ENCODE measurements at regions not wholly inside any gene's neighbourhood (a gene's known extent, or its start where the extent isn't known, plus 50 kb on each side); places are given as distances from the start of the nearest gene placed in this dataset.

DNA sequence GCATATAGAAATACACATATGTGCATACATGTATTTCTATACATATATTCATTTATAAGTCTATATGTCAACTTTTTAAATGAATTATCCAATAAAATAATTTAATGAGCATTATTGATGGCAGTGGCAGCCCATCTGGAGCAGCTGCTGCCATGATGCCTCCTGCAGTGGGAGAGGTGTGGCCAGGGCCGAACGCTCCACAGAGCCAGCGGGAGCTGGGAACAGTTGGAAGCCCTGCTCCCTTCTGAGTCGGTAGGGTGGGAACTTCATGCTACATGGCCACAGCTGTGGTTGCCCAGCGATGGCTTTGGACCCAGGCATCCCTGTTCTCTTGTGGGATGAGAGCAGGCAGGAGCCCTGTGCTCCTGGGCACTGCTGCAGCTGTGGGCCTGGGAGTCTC, 812.4 kb upstream of the CTNND2 start:
- CTCF ChIA-PET, result no interaction called here
- no peaks in the 10 kb centered on the region for H3K4me1 Mint-ChIP-seq
- TF ChIP-seq, protein P1, sequence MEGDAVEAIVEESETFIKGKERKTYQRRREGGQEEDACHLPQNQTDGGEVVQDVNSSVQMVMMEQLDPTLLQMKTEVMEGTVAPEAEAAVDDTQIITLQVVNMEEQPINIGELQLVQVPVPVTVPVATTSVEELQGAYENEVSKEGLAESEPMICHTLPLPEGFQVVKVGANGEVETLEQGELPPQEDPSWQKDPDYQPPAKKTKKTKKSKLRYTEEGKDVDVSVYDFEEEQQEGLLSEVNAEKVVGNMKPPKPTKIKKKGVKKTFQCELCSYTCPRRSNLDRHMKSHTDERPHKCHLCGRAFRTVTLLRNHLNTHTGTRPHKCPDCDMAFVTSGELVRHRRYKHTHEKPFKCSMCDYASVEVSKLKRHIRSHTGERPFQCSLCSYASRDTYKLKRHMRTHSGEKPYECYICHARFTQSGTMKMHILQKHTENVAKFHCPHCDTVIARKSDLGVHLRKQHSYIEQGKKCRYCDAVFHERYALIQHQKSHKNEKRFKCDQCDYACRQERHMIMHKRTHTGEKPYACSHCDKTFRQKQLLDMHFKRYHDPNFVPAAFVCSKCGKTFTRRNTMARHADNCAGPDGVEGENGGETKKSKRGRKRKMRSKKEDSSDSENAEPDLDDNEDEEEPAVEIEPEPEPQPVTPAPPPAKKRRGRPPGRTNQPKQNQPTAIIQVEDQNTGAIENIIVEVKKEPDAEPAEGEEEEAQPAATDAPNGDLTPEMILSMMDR (IDR thresholded peaks at IDR 0.05), result no peak
- no peaks in the 10 kb centered on the region for H3K36me3 Mint-ChIP-seq (ENCODE audit: low read depth)
- intact Hi-C loops (cut with micrococcal nuclease), result no loop called here
- DNase-seq, result no peak
- peaks cover 2% of the 10 kb centered on the region for H3K9me3 Mint-ChIP-seq
- POLR2A ChIA-PET, result no interaction called here
- no peak overlapping the region for H3K27ac Mint-ChIP-seq
- no peak overlapping the region for H3K4me3 Mint-ChIP-seq
- H3K27me3 Mint-ChIP-seq, result no peaks in the 10 kb centered on the region
- ATAC-seq (ENCODE audit: low read depth), result no peak

GRCh38 chr5:12707560-12707959, 803.3 kb upstream of the CTNND2 start:
- Mint-ChIP-seq H3K27me3 (no peaks in the 10 kb centered on the region), H3K36me3 (ENCODE audit: low read depth) (no peaks in the 10 kb centered on the region), H3K4me3 (no peak overlapping the region), H3K4me1 (no peaks in the 10 kb centered on the region), H3K9me3 (no peaks in the 10 kb centered on the region), H3K27ac (no peak overlapping the region)
- no peak for DNase-seq
- no peak for ATAC-seq (ENCODE audit: low read depth)
- POLR2A ChIA-PET, result no interaction called here
- TF ChIP-seq, protein P1 (IDR thresholded peaks at IDR 0.05), result no peak
- CTCF ChIA-PET, result no interaction called here
- intact Hi-C loops (cut with micrococcal nuclease), result no loop called here

GRCh38 chr5:12704955-12705354, 800.7 kb upstream of the CTNND2 start:
- Mint-ChIP-seq H3K9me3 (no peaks in the 10 kb centered on the region), H3K27ac (no peak overlapping the region), H3K4me1 (no peaks in the 10 kb centered on the region), H3K36me3 (ENCODE audit: low read depth) (no peaks in the 10 kb centered on the region), H3K27me3 (no peaks in the 10 kb centered on the region), H3K4me3 (no peak overlapping the region)
- DNase-seq (no peak), ATAC-seq (ENCODE audit: low read depth) (no peak)
- TF ChIP-seq, protein P1 (IDR thresholded peaks at IDR 0.05), result no peak
- intact Hi-C loops (cut with micrococcal nuclease), result no loop called here
- POLR2A ChIA-PET, result no interaction called here
- CTCF ChIA-PET, result no interaction called here

DNA sequence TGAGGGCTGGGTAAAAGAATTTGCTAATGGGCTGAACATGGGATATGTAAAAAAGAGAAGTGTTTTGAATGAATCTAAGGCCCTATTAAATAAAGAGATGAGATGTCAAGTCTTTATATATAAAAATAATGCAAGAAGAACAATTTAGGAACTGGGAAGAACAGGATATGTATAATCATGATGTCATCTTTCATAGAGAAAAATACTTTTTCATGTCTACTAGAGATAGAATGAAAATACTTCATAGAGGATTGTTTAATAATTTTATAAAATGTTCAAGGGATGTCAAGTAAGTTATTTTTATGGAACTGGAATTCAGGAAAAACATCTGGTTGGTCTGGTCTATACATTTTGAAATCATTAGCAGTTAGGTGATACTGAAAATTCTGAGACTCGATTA, 799.0 kb upstream of the CTNND2 start:
- CTCF ChIA-PET, result no interaction called here
- H3K36me3 Mint-ChIP-seq (ENCODE audit: low read depth), result no peaks in the 10 kb centered on the region
- H3K9me3 Mint-ChIP-seq, result no peaks in the 10 kb centered on the region
- ATAC-seq (ENCODE audit: low read depth) (no peak), DNase-seq (no peak)
- TF ChIP-seq, protein P1 (IDR thresholded peaks at IDR 0.05), result no peak
- no peaks in the 10 kb centered on the region for H3K27me3 Mint-ChIP-seq
- H3K27ac Mint-ChIP-seq, result no peak overlapping the region
- no peaks in the 10 kb centered on the region for H3K4me1 Mint-ChIP-seq
- POLR2A ChIA-PET, result no interaction called here
- no peak overlapping the region for H3K4me3 Mint-ChIP-seq
- intact Hi-C loops (cut with micrococcal nuclease), result no loop called here

DNA sequence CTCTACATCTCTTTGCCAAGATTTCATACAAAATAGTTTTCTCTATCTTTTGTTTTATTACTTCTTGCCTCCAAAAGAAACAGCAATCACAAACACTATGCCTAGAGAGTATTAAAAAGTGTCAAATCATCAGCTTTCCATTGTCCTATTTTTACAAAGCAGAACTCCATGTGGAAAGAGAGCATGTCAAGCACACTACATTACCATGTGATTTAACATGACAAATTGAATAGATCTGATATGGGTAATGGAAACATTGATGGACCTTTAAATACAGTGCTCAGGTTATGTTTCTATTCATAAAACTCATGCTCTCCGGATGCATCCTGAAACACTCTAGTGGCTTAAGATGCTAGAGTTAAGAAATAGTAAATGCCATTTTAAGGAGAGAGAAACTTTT, 791.4 kb upstream of the CTNND2 start:
- intact Hi-C loops (cut with micrococcal nuclease), result no loop called here

More for the DNA sequence above, 791.4 kb upstream of the CTNND2 start:
- Mint-ChIP-seq H3K9me3 (peaks cover 3% of the 10 kb centered on the region), H3K27me3 (no peaks in the 10 kb centered on the region), H3K4me3 (no peak overlapping the region), H3K4me1 (no peaks in the 10 kb centered on the region), H3K27ac (no peak overlapping the region), H3K36me3 (ENCODE audit: low read depth) (no peaks in the 10 kb centered on the region)
- DNase-seq (no peak), ATAC-seq (ENCODE audit: low read depth) (no peak)
- TF ChIP-seq, protein P1 (IDR thresholded peaks at IDR 0.05), result no peak
- POLR2A ChIA-PET, result no interaction called here
- CTCF ChIA-PET, result no interaction called here

Data from activated B cell treated with CpG ODN at 0.5 μM for 24 hours (primary cell).